Tibial artery (tissue), 4 donors: ENCODE measurements at regions not wholly inside any gene's neighbourhood (a gene's known extent, or its start where the extent isn't known, plus 50 kb on each side); places are given as distances from the start of the nearest gene placed in this dataset.
A peak's percentile ranks its signal among the peaks of the same experiment; 100 is the strongest.
"Not testable (repeated sequence)": the region's sequence is repeated elsewhere in the genome, so short reads cannot be mapped to it uniquely, and the experiment has no call there.

Experiments used
- DNase-seq, 2 donors: peaks; one replicate each; pipeline ENCODE4 v3.0.0-alpha.2; 2019
- H3K27ac ChIP-seq, 2 donors: fragments of 200-600 bp; sonication (generic) in 1 of 2; 1 replicate in 1 of 2; 2 replicates in 1 of 2; pipeline ENCODE4 v1.5.1; 2018 to 2019; ENCODE audit warnings: mild to moderate bottlenecking in 1 of 2
- H3K27me3 ChIP-seq, 2 donors: fragments of 200-600 bp; sonication (generic) in 1 of 2; one replicate each; pipeline versions ENCODE4 v1.5.1 to v1.6.0; 2016 to 2019
- H3K36me3 ChIP-seq, 3 donors: fragments of 200-600 bp; sonication (generic) in 2 of 3; one replicate each; pipeline ENCODE4 v1.5.1; 2016 to 2019; ENCODE audit warnings: mild to moderate bottlenecking in 2 of 3
- H3K4me1 ChIP-seq, 4 donors: fragments of 200-600 bp; sonication (generic) in 2 of 4; 1 replicate in 3 of 4; 2 replicates in 1 of 4; pipeline ENCODE4 v1.5.1; 2016 to 2019
- H3K4me3 ChIP-seq, 2 donors: fragments of 200-600 bp; sonication (generic) in 1 of 2; 1 replicate in 1 of 2; 2 replicates in 1 of 2; pipeline ENCODE4 v1.5.1; 2018 to 2019; ENCODE audit warnings: mild to moderate bottlenecking in 2 of 2
- H3K9me3 ChIP-seq, 3 donors: fragments of 200-600 bp; sonication (generic) in 1 of 3; one replicate each; pipeline ENCODE4 v1.5.1; 2016 to 2019
- CTCF ChIP-seq, 2 experiments: fragments of 200-600 bp in 1 of 2; fragments of 450-650 bp in 1 of 2; IDR thresholded peaks; one replicate each; pipeline ENCODE4 v1.5.1; 2017 to 2019; ENCODE audit warnings: antibody characterized with exemption in 2 of 2, mild to moderate bottlenecking in 1 of 2, moderate library complexity in 1 of 2
- intact Hi-C: fragments of 100-400 bp; cut with DNase I; formaldehyde crosslinking; loops from one replicate; pipeline ENCODE4 v1.15.0; 2023; ENCODE audit warnings: low total_unique reads

DNA sequence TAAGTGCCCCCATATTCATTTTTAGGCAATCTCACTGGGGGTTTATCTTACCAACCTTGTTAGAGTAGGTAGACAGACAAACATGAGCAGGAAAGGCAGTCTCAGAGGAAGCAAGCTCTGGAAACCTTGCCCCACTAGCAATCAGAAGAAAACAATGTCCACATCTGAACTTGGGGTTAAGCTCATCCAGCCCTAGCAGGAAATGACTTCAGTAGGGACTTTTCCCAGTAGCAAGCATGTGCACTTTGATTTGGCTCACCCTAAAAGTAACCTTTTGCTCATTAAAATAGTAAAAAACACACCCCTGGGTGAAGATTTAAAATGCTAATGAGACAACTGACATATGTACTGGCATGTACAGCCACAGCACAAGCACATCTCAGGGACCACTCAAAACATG is 175.5 kb downstream of the AKAIN1 start:
- TF ChIP-seq CTCF (IDR thresholded peaks at IDR 0.05) = no peak
- no peaks in the 10 kb centered on the region for H3K36me3 ChIP-seq
- no peaks in the 10 kb centered on the region for H3K4me1 ChIP-seq
- no peaks in the 10 kb centered on the region for H3K27me3 ChIP-seq
- no peak for DNase-seq
- intact Hi-C loops = loop anchor here (10.0 kb wide), 1 partner anchor 917 kb away; no protein-coding TSS in a partner anchor
- no peaks in the 10 kb centered on the region for H3K9me3 ChIP-seq
- no peak overlapping the region for H3K27ac ChIP-seq
- no peak overlapping the region for H3K4me3 ChIP-seq

DNA sequence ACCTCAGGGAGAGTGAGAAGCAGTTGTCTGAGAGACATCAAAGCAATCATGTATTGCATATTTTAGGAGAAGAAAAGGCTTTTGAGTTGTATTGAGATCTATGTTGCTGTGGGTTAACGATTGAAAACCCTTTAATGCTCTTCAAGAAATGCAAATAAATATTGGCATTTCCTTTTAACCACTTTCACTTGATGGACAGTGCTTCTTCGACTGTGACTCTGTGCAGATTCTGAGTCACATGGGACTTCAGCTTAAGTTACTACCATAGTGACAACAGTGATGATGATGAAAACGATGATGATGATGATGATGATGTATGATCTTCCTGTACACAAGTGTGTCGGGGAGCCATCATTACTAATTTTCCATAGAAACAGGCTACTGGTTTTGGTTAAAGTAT is 181.8 kb downstream of the AKAIN1 start:
- Histone ChIP-seq H3K4me3 (no peak overlapping the region), H3K36me3 (no peaks in the 10 kb centered on the region), H3K27me3 (no peaks in the 10 kb centered on the region), H3K4me1 (no peaks in the 10 kb centered on the region), H3K27ac (no peak overlapping the region), H3K9me3 (no peaks in the 10 kb centered on the region)
- intact Hi-C loops = no loop called here
- no peak for TF ChIP-seq CTCF (IDR thresholded peaks at IDR 0.05)
- DNase-seq = no peak

GRCh38 chr18:5004031-5004820 is 192.8 kb downstream of the AKAIN1 start:
- H3K36me3 ChIP-seq, H3K9me3 ChIP-seq, H3K27me3 ChIP-seq, H3K4me1 ChIP-seq, intact Hi-C loops, H3K27ac ChIP-seq, DNase-seq: not testable (repeated sequence)
- peak overlapping the region; percentile 22 to 32 for H3K4me3 ChIP-seq

DNA sequence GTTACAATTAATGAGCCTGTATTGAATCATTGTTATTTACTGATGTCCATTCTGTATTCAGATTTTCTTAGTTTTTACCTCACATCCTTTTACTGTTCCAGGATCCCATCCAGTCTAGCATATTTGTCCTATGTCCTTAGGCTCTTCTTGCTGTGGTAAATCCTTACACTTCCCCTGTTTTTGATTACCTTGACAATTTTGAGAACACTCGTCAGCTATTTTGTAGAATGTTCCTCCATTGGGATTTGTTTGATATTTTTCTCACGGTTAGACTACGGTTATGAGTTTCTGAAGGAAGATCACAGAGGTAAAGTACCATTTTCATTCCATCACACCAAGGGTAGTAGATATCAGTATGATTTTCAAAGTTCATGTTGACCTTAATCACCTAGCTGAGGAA is 202.3 kb downstream of the AKAIN1 start:
- Histone ChIP-seq H3K9me3 (peaks cover 0 to 10% (median 5%) of the 10 kb centered on the region in 3 donors), H3K27ac (no peak overlapping the region), H3K4me3 (no peak overlapping the region), H3K27me3 (no peaks in the 10 kb centered on the region), H3K36me3 (no peaks in the 10 kb centered on the region), H3K4me1 (no peaks in the 10 kb centered on the region)
- TF ChIP-seq CTCF (IDR thresholded peaks at IDR 0.05) = no peak
- no peak for DNase-seq
- intact Hi-C loops = no loop called here

GRCh38 chr18:4987452-4988405 is 209.3 kb downstream of the AKAIN1 start:
- no peak for TF ChIP-seq CTCF (IDR thresholded peaks at IDR 0.05)
- intact Hi-C loops = no loop called here
- no peak overlapping the region for H3K27ac ChIP-seq

GRCh38 chr18:4986677-4987076 is 210.4 kb downstream of the AKAIN1 start:
- H3K36me3 ChIP-seq = no peaks in the 10 kb centered on the region
- TF ChIP-seq CTCF (IDR thresholded peaks at IDR 0.05) = no peak

More at GRCh38 chr18:4987452-4988405, 209.3 kb downstream of the AKAIN1 start:
- H3K36me3 ChIP-seq = no peaks in the 10 kb centered on the region
- H3K9me3 ChIP-seq = peaks cover 0 to 10% (median 0%) of the 10 kb centered on the region in 3 donors
- no peak overlapping the region for H3K4me3 ChIP-seq
- H3K4me1 ChIP-seq = no peaks in the 10 kb centered on the region
- H3K27me3 ChIP-seq = no peaks in the 10 kb centered on the region
- no peak for DNase-seq

More at GRCh38 chr18:4986677-4987076, 210.4 kb downstream of the AKAIN1 start:
- peaks cover 0 to 2% (median 0%) of the 10 kb centered on the region in 3 donors for H3K9me3 ChIP-seq
- no peak overlapping the region for H3K4me3 ChIP-seq
- H3K4me1 ChIP-seq = no peaks in the 10 kb centered on the region
- no peaks in the 10 kb centered on the region for H3K27me3 ChIP-seq
- intact Hi-C loops = no loop called here
- no peak for DNase-seq
- H3K27ac ChIP-seq = no peak overlapping the region
